ENCODE measurements at regions not wholly inside any gene's neighbourhood (a gene's known extent, or its start where the extent isn't known, plus 50 kb on each side); places are given as distances from the start of the nearest gene placed in this dataset.
A peak's percentile ranks its signal among the peaks of the same experiment; 100 is the strongest.

DNA sequence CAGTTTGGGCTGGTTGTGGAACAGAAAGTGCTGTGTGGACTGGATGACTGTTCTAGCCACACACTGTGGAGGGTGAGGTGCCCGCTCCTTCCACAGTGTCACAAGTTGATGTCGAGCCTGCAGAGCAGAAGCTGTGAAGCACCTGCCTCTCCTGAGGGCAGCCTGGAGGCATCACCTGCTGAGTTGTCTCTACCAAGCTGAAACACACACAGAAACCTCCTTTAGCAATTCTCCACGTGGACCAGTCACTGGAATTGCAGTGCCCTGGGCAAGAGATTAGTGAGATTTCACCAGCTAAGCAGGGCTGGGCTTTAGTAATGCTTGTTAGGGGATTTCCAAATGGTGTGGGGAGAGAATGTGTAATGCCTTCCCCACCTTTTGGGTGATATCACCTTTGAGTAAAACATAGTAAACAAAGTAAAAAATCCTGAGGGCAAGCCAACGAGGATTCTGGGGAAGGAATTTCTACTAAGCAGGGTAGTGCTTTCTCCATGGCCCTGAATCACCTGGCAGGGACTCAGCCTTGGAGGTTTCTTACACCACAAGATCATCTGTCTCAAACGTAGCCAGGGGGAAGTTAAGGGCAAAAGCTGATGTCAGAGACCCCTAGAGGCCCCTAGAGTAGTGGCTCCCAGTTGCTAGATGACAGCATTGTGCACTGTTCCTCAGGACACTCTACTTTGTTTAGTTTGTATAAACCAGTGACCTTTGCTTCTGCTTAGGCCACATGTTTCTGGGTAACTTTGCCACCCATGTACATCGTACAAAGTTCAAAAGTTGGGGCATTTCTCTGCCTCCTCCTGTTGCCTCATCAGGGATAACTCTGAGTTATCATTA is 233.1 kb upstream of the IGFBP3 start:
- TF ChIP-seq, protein P1, sequence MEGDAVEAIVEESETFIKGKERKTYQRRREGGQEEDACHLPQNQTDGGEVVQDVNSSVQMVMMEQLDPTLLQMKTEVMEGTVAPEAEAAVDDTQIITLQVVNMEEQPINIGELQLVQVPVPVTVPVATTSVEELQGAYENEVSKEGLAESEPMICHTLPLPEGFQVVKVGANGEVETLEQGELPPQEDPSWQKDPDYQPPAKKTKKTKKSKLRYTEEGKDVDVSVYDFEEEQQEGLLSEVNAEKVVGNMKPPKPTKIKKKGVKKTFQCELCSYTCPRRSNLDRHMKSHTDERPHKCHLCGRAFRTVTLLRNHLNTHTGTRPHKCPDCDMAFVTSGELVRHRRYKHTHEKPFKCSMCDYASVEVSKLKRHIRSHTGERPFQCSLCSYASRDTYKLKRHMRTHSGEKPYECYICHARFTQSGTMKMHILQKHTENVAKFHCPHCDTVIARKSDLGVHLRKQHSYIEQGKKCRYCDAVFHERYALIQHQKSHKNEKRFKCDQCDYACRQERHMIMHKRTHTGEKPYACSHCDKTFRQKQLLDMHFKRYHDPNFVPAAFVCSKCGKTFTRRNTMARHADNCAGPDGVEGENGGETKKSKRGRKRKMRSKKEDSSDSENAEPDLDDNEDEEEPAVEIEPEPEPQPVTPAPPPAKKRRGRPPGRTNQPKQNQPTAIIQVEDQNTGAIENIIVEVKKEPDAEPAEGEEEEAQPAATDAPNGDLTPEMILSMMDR (IDR thresholded peaks at IDR 0.05; ENCODE audit: low read depth, low read length, missing control alignments) = peak; percentile 29
- DNase-seq (ENCODE audit: low read depth) = peak; percentile 49

DNA sequence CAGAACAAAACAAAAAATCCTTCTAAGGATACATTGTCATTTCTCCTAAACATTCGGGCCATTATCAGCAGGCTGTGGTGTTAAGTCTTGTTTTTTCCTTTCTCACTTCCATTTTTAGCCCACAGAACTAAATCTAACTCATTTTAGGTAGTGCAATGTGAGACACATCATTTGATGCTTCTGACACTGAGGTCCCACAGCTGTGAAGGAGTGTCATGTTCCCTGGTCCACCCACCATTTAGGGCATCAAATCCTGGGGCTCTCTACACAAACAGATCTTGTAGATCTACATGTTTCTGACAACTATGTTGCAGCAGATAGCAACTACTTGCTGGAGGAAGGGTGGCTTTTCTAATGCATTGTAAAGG is 232.5 kb upstream of the IGFBP3 start:
- TF ChIP-seq, protein P1 (IDR thresholded peaks at IDR 0.05; ENCODE audit: low read depth, low read length, missing control alignments) = no peak
- no peak overlapping the region for H3K4me3 ChIP-seq (ENCODE audit: low read depth, low read length)
- no peak for DNase-seq (ENCODE audit: low read depth)

More for the DNA sequence above, 233.1 kb upstream of the IGFBP3 start:
- no peak overlapping the region for H3K4me3 ChIP-seq (ENCODE audit: low read depth, low read length)

DNA sequence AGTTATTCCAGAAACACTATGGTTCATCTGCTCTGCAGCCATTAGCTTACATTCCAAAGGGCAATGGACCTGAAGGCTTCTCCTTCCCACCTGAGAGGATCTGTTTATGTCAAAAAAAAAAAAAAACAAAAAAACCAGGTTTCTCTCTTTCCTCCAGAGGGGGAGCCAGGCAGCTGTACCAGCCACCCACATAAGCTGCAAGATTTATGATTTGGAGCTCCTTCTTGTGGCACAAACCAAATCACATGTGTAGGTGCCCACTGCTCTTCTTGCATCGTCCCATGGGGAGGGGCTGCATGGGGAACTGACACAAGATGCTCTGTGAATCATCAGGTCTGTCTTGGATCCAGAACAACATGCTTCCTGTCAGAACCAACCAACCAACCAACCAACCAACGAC is 231.6 kb upstream of the IGFBP3 start:
- DNase-seq (ENCODE audit: low read depth) = no peak
- H3K4me3 ChIP-seq (ENCODE audit: low read depth, low read length) = no peak overlapping the region
- TF ChIP-seq, protein P1 (IDR thresholded peaks at IDR 0.05; ENCODE audit: low read depth, low read length, missing control alignments) = no peak

DNA sequence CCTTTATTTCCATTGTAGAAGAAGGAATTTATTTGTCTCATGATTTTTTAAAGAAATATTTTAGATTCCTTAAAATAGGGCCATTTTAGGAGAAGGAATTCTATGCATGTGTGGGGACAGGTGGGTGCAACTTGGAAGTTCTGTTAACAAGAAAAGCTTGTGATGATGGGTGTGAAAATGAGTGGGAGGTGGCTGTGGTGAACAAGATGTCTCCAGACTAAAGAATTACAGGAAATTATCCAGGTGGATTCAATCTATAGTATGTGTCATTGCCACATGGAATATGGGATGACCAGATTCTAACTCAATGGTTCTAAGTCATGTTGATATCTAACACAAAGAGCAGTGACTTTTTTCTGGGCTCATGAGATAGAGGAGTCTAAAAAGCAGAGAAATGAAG is 229.6 kb upstream of the IGFBP3 start:
- H3K4me3 ChIP-seq (ENCODE audit: low read depth, low read length) = no peak overlapping the region
- no peak for DNase-seq (ENCODE audit: low read depth)
- TF ChIP-seq, protein P1 (IDR thresholded peaks at IDR 0.05; ENCODE audit: low read depth, low read length, missing control alignments) = no peak

DNA sequence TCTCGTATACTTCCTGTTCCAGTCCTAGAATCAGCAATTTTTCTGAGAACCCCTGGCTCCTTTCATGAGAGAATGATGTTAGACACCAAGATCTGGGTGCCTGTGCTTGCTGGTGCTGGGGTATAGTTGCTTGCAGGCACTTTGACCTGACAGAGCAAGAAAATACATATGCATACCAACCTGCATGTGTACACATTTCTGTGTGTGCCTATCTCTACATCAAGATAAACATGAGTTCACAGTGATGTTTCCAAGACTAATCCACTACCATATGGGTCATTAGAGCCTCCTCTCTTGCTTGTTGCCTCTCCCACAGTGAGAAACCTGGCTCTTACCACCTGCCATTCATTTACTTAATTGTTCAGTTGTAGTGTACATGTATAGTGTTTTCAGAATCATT is 229.1 kb upstream of the IGFBP3 start:
- no peak overlapping the region for H3K4me3 ChIP-seq (ENCODE audit: low read depth, low read length)
- no peak for DNase-seq (ENCODE audit: low read depth)
- TF ChIP-seq, protein P1 (IDR thresholded peaks at IDR 0.05; ENCODE audit: low read depth, low read length, missing control alignments) = no peak

DNA sequence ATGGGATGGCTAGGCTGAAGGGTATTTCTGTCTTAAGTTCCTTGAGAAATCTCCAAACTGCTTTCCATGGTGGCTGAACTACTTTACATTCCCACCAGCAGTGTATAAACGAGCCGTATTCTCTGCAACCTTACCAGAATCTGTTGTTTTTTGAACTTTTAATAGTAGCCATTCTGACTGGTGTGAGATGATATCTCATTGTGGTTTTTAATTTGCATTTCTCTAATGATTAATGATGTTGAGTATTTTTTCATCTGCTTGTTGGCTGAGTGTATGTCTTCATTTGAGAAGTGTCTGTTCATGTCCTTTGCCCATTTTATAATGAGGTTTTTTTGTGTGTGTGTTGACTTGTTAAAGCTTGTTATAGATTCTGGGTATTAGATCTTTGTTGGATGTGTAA is 226.8 kb upstream of the IGFBP3 start:
- no peak overlapping the region for H3K4me3 ChIP-seq (ENCODE audit: low read depth, low read length)
- TF ChIP-seq, protein P1 (IDR thresholded peaks at IDR 0.05; ENCODE audit: low read depth, low read length, missing control alignments) = no peak

More for the DNA sequence above, 226.8 kb upstream of the IGFBP3 start:
- DNase-seq (ENCODE audit: low read depth) = no peak
